Nephron (organoid): ENCODE measurements at regions not wholly inside any gene's neighbourhood (a gene's known extent, or its start where the extent isn't known, plus 50 kb on each side); places are given as distances from the start of the nearest gene placed in this dataset.

Experiments
- H3K27ac Mint-ChIP-seq, 3 experiments: 2 replicates each; pipeline ENCODE4 v1.8.0; 2020; ENCODE audit warnings: mixed read lengths in 3 of 3, mild to moderate bottlenecking in 2 of 3, moderate library complexity in 1 of 3
- H3K27me3 Mint-ChIP-seq: 2 replicates; pipeline ENCODE4 v1.8.0; 2021; ENCODE audit warnings: low read depth, mild to moderate bottlenecking, moderate library complexity, mixed read lengths
- H3K36me3 Mint-ChIP-seq: 2 replicates; pipeline ENCODE4 v1.8.0; 2020; ENCODE audit warnings: low read depth, mixed read lengths
- H3K4me1 Mint-ChIP-seq: 2 replicates; pipeline ENCODE4 v1.8.0; 2020; ENCODE audit warnings: mixed read lengths
- H3K4me3 Mint-ChIP-seq, 3 experiments: 2 replicates each; pipeline ENCODE4 v1.8.0; 2020; ENCODE audit warnings: mild to moderate bottlenecking in 3 of 3, mixed read lengths in 3 of 3, moderate library complexity in 2 of 3
- H3K9me3 Mint-ChIP-seq: 2 replicates; pipeline ENCODE4 v1.8.0; 2020; ENCODE audit warnings: mixed read lengths
- CTCF ChIP-seq, 3 experiments: fragments of 200-600 bp; sonication (generic); IDR thresholded peaks; one replicate each; pipeline ENCODE4 v1.5.0; 2021; ENCODE audit warnings: antibody characterized with exemption in 3 of 3; ENCODE audit not compliant: unreplicated experiment in 3 of 3

- no peak overlapping the region for H3K4me3 Mint-ChIP-seq
- H3K36me3 Mint-ChIP-seq, result peaks cover 16% of the 10 kb centered on the region
- peaks cover 20% of the 10 kb centered on the region for H3K9me3 Mint-ChIP-seq
- H3K27ac Mint-ChIP-seq, result peak overlapping the region; percentile 42 to 97 (median 70)
- H3K27me3 Mint-ChIP-seq, result no peaks in the 10 kb centered on the region
- H3K4me1 Mint-ChIP-seq, result peaks cover 18% of the 10 kb centered on the region
- no peak for TF ChIP-seq CTCF (IDR thresholded peaks at IDR 0.05; ENCODE audit: unreplicated experiment in 3 of 3)
These were observed 945.6 kb downstream of the MCTP2 start for GRCh38 chr15:95176794-95177577.

- H3K9me3 Mint-ChIP-seq, result peaks cover 35% of the 10 kb centered on the region
These were observed 949.2 kb downstream of the MCTP2 start for GRCh38 chr15:95180530-95180929.

GRCh38 chr15:95182091-95182490 is 950.7 kb downstream of the MCTP2 start:
- H3K4me3 Mint-ChIP-seq, result no peak overlapping the region
- no peaks in the 10 kb centered on the region for H3K4me1 Mint-ChIP-seq
- no peaks in the 10 kb centered on the region for H3K27me3 Mint-ChIP-seq
- TF ChIP-seq CTCF (IDR thresholded peaks at IDR 0.05; ENCODE audit: unreplicated experiment in 3 of 3), result no peak
- H3K9me3 Mint-ChIP-seq, result peaks cover 39% of the 10 kb centered on the region
- peaks cover 28% of the 10 kb centered on the region for H3K36me3 Mint-ChIP-seq
- H3K27ac Mint-ChIP-seq, result no peak overlapping the region

More at GRCh38 chr15:95180530-95180929, 949.2 kb downstream of the MCTP2 start:
- no peak overlapping the region for H3K27ac Mint-ChIP-seq
- TF ChIP-seq CTCF (IDR thresholded peaks at IDR 0.05; ENCODE audit: unreplicated experiment in 3 of 3), result no peak
- no peaks in the 10 kb centered on the region for H3K27me3 Mint-ChIP-seq
- H3K4me3 Mint-ChIP-seq, result no peak overlapping the region
- no peaks in the 10 kb centered on the region for H3K4me1 Mint-ChIP-seq
- H3K36me3 Mint-ChIP-seq, result peaks cover 26% of the 10 kb centered on the region

- Mint-ChIP-seq H3K36me3 (peaks cover 8% of the 10 kb centered on the region), H3K4me3 (no peak overlapping the region), H3K4me1 (peaks cover 15% of the 10 kb centered on the region), H3K27ac (peak overlapping the region in 1 of 3 experiments; percentile 45), H3K9me3 (peaks cover 15% of the 10 kb centered on the region), H3K27me3 (no peaks in the 10 kb centered on the region)
- no peak for TF ChIP-seq CTCF (IDR thresholded peaks at IDR 0.05; ENCODE audit: unreplicated experiment in 3 of 3)
These were observed 961.6 kb downstream of the MCTP2 start for GRCh38 chr15:95192923-95193322.

- peaks cover 15% of the 10 kb centered on the region for H3K4me1 Mint-ChIP-seq
- H3K36me3 Mint-ChIP-seq, result peaks cover 10% of the 10 kb centered on the region
- peaks cover 10% of the 10 kb centered on the region for H3K9me3 Mint-ChIP-seq
- no peak for TF ChIP-seq CTCF (IDR thresholded peaks at IDR 0.05; ENCODE audit: unreplicated experiment in 3 of 3)
- peak overlapping the region; percentile 33 to 81 (median 38) for H3K27ac Mint-ChIP-seq
- no peaks in the 10 kb centered on the region for H3K27me3 Mint-ChIP-seq
- no peak overlapping the region for H3K4me3 Mint-ChIP-seq
These were observed 963.4 kb downstream of the MCTP2 start for GRCh38 chr15:95194746-95195145.
